Cardiac muscle cell (in vitro differentiated cells and primary cell): ENCODE measurements at regions not wholly inside any gene's neighbourhood (a gene's known extent, or its start where the extent isn't known, plus 50 kb on each side); places are given as distances from the start of the nearest gene placed in this dataset.
A peak's percentile ranks its signal among the peaks of the same experiment; 100 is the strongest.

Source experiments
- DNase-seq, 2 donors: peaks; one replicate each; pipeline versions ENCODE4 v3.0.0 to v3.0.0-alpha.2; 2010 to 2017; ENCODE audit warnings: low read depth in 1 of 2, low spot score in 1 of 2
- H3K27ac ChIP-seq: fragments of 200-600 bp; sonication (generic); 2 replicates; pipeline ENCODE4 v1.5.1; 2016
- H3K27me3 ChIP-seq: fragments of 200-600 bp; sonication (generic); 2 replicates; pipeline ENCODE4 v1.6.0; 2016; ENCODE audit warnings: control low read depth
- H3K36me3 ChIP-seq: fragments of 200-600 bp; sonication (generic); 2 replicates; pipeline ENCODE4 v1.5.1; 2016; ENCODE audit warnings: control low read depth
- H3K4me1 ChIP-seq: fragments of 200-600 bp; sonication (generic); 2 replicates; pipeline ENCODE4 v1.8.1; 2017; ENCODE audit warnings: low read depth, mild to moderate bottlenecking, mixed run types
- H3K4me3 ChIP-seq: fragments of 200-600 bp; sonication (generic); 2 replicates; pipeline ENCODE4 v1.5.1; 2016; ENCODE audit warnings: mild to moderate bottlenecking
- H3K9me3 ChIP-seq: fragments of 200-600 bp; sonication (generic); 2 replicates; pipeline ENCODE4 v1.5.1; 2017; ENCODE audit warnings: low read depth, mild to moderate bottlenecking, control low read depth
- TF ChIP-seq, protein P1 (sequence below): IDR thresholded peaks from 2 replicates; pipeline ENCODE4 v1.5.1; 2012; ENCODE audit warnings: low read depth, mild to moderate bottlenecking, low read length

DNA sequence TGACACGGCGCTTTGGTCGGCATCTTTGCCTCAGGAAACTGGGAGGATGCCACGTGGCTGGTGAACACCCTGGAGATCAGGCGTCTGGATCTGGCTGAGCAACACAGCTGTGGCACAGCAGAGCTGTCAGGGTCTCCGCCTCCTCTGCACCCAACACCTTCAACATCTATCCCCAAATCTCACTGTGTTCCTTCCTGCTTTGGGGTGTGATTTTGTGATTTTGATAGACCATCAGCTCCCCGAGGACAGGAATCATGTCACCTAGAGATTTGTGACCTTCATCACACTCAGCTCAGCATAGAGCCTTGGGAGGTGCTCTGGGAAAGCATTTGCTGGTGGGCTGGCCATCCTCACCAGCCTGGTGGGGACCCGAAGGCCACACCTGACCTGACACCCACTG, 203.7 kb upstream of the FOXQ1 start:
- Histone ChIP-seq H3K4me1 (peaks cover 7% of the 10 kb centered on the region), H3K27ac (no peak overlapping the region), H3K4me3 (no peak overlapping the region), H3K9me3 (no peaks in the 10 kb centered on the region), H3K27me3 (no peaks in the 10 kb centered on the region), H3K36me3 (no peaks in the 10 kb centered on the region)
- TF ChIP-seq, protein P1, sequence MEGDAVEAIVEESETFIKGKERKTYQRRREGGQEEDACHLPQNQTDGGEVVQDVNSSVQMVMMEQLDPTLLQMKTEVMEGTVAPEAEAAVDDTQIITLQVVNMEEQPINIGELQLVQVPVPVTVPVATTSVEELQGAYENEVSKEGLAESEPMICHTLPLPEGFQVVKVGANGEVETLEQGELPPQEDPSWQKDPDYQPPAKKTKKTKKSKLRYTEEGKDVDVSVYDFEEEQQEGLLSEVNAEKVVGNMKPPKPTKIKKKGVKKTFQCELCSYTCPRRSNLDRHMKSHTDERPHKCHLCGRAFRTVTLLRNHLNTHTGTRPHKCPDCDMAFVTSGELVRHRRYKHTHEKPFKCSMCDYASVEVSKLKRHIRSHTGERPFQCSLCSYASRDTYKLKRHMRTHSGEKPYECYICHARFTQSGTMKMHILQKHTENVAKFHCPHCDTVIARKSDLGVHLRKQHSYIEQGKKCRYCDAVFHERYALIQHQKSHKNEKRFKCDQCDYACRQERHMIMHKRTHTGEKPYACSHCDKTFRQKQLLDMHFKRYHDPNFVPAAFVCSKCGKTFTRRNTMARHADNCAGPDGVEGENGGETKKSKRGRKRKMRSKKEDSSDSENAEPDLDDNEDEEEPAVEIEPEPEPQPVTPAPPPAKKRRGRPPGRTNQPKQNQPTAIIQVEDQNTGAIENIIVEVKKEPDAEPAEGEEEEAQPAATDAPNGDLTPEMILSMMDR, result no peak
- no peak for DNase-seq

DNA sequence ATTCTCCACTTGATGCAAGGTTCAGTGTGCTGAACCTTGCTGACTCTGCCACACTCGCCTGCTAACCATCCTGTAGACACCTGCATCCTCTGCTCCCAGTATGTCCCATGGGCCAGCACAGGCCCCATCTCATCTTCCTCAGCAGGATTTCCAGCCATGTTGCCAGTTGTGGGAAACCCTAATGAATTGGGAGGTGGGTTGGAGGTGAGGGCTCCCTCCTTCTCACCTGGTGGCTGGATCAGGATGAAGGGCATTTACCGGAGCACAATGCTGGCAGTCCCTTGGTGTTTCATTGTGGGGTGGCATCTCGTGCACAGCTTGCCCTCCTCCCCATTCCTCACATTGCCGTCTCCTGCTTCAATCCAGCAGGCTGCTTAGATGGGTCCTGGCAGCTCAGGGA, 204.3 kb upstream of the FOXQ1 start:
- TF ChIP-seq, protein P1, result no peak
- no peaks in the 10 kb centered on the region for H3K27me3 ChIP-seq

GRCh38 chr6:1105833-1106400, 206.0 kb upstream of the FOXQ1 start:
- no peaks in the 10 kb centered on the region for H3K27me3 ChIP-seq
- H3K4me3 ChIP-seq, result no peak overlapping the region
- TF ChIP-seq, protein P1, result no peak
- peaks cover 15% of the 10 kb centered on the region for H3K4me1 ChIP-seq
- DNase-seq, result no peak
- H3K9me3 ChIP-seq, result no peaks in the 10 kb centered on the region
- H3K36me3 ChIP-seq, result no peaks in the 10 kb centered on the region
- H3K27ac ChIP-seq, result no peak overlapping the region

More for the DNA sequence above, 204.3 kb upstream of the FOXQ1 start:
- Histone ChIP-seq H3K4me3 (no peak overlapping the region), H3K27ac (no peak overlapping the region), H3K36me3 (no peaks in the 10 kb centered on the region), H3K9me3 (no peaks in the 10 kb centered on the region), H3K4me1 (peaks cover 13% of the 10 kb centered on the region)
- DNase-seq, result no peak

GRCh38 chr6:1104988-1105670, 206.8 kb upstream of the FOXQ1 start:
- no peaks in the 10 kb centered on the region for H3K36me3 ChIP-seq
- H3K4me3 ChIP-seq, result no peak overlapping the region
- H3K27me3 ChIP-seq, result no peaks in the 10 kb centered on the region
- no peak for DNase-seq
- peaks cover 15% of the 10 kb centered on the region for H3K4me1 ChIP-seq
- H3K9me3 ChIP-seq, result no peaks in the 10 kb centered on the region
- H3K27ac ChIP-seq, result no peak overlapping the region
- TF ChIP-seq, protein P1, result no peak

GRCh38 chr6:1103945-1104623, 207.8 kb upstream of the FOXQ1 start:
- TF ChIP-seq, protein P1, result no peak
- H3K4me3 ChIP-seq, result no peak overlapping the region
- H3K27ac ChIP-seq, result no peak overlapping the region
- H3K9me3 ChIP-seq, result no peaks in the 10 kb centered on the region
- no peaks in the 10 kb centered on the region for H3K36me3 ChIP-seq
- peaks cover 15% of the 10 kb centered on the region for H3K4me1 ChIP-seq
- H3K27me3 ChIP-seq, result no peaks in the 10 kb centered on the region
- DNase-seq, result peak in 1 of 2 donors; percentile 29
